ENCODE measurements at regions not wholly inside any gene's neighbourhood (a gene's known extent, or its start where the extent isn't known, plus 50 kb on each side); places are given as distances from the start of the nearest gene placed in this dataset.

DNA sequence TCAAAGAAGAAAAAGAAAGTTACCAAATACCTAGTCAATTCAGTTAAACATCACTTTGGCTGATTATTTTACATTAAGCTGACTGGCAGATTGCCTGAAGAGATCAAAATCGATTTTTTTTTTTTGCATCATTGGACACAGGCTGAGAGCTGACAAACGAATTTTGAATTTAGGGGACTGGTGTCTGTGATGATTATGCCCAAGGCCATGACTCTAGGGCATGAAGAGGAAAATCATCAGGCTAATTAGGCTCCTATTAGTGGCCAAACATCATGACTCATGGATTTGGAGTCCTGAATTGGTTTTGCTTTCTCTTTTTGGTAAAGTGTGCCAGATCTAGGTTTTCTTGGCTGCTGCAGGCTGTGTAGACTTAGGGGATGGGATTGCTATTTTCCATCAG, 829.3 kb upstream of the LCORL start:
- Mint-ChIP-seq H3K4me1 (peaks cover 32% of the 10 kb centered on the region), H3K9me3 (no peaks in the 10 kb centered on the region), H3K36me3 (ENCODE audit: low read depth) (no peaks in the 10 kb centered on the region), H3K27ac (peak overlapping the region in 1 of 3 experiments; percentile 30), H3K27me3 (ENCODE audit: low read depth) (no peaks in the 10 kb centered on the region), H3K4me3 (no peak overlapping the region)
- TF ChIP-seq, protein P1, sequence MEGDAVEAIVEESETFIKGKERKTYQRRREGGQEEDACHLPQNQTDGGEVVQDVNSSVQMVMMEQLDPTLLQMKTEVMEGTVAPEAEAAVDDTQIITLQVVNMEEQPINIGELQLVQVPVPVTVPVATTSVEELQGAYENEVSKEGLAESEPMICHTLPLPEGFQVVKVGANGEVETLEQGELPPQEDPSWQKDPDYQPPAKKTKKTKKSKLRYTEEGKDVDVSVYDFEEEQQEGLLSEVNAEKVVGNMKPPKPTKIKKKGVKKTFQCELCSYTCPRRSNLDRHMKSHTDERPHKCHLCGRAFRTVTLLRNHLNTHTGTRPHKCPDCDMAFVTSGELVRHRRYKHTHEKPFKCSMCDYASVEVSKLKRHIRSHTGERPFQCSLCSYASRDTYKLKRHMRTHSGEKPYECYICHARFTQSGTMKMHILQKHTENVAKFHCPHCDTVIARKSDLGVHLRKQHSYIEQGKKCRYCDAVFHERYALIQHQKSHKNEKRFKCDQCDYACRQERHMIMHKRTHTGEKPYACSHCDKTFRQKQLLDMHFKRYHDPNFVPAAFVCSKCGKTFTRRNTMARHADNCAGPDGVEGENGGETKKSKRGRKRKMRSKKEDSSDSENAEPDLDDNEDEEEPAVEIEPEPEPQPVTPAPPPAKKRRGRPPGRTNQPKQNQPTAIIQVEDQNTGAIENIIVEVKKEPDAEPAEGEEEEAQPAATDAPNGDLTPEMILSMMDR (IDR thresholded peaks at IDR 0.05; ENCODE audit: unreplicated experiment in 3 of 3), result no peak

- Mint-ChIP-seq H3K36me3 (ENCODE audit: low read depth) (no peaks in the 10 kb centered on the region), H3K4me3 (no peak overlapping the region), H3K9me3 (peaks cover 10% of the 10 kb centered on the region), H3K4me1 (peaks cover 38% of the 10 kb centered on the region), H3K27me3 (ENCODE audit: low read depth) (peaks cover 3% of the 10 kb centered on the region), H3K27ac (peak overlapping the region in 2 of 3 experiments; percentile 69 to 79)
- TF ChIP-seq, protein P1 (IDR thresholded peaks at IDR 0.05; ENCODE audit: unreplicated experiment in 3 of 3), result no peak
Measured at GRCh38 chr4:18847249-18847890, 825.8 kb upstream of the LCORL start.

DNA sequence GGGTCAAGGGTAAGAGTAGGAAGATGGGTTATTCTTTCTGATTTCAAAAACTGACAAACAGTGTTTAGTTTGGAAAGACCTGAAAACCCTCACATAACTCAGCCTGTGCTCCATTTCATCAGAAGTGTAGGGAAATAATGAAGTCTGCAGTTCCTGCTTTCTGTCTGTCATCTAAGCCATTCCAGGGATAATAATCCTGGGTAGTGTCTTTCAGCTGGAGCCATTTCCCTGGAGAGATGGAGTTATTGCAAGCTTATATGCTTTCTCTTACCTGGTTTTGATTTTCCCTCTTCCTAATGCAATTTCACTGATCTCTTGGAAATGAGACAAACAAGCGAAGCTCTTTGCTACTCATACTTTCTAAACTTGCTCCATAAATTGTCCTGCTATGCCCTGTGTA, 824.8 kb upstream of the LCORL start:
- Mint-ChIP-seq H3K9me3 (peaks cover 10% of the 10 kb centered on the region), H3K27ac (peak overlapping the region; percentile 6 to 79 (median 69)), H3K36me3 (ENCODE audit: low read depth) (no peaks in the 10 kb centered on the region), H3K4me3 (no peak overlapping the region), H3K27me3 (ENCODE audit: low read depth) (peaks cover 3% of the 10 kb centered on the region), H3K4me1 (peaks cover 38% of the 10 kb centered on the region)
- TF ChIP-seq, protein P1 (IDR thresholded peaks at IDR 0.05; ENCODE audit: unreplicated experiment in 3 of 3), result no peak

- peaks cover 36% of the 10 kb centered on the region for H3K4me1 Mint-ChIP-seq
- H3K4me3 Mint-ChIP-seq, result no peak overlapping the region
Measured at GRCh38 chr4:18844726-18845125, 823.2 kb upstream of the LCORL start.

DNA sequence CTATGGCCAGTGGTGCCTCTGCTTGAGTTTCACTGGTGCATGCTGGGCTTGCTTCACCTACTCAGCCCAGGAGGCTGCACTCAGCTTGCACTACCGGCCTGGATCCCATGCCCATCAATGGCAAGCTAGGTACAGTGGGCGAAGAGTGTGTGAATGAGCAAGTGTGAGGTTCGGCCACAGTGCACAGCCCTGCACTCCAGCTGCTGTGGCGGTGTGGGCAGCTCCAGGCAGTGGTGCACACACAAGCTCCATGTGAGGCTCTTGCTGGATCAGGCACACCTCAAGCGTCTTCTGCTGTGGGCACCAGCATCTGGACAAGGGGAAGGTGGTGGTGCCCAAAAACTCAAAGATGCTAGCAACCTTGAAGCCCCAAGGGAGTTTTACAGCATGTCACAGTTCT, 820.9 kb upstream of the LCORL start:
- Mint-ChIP-seq H3K4me3 (no peak overlapping the region), H3K9me3 (peaks cover 10% of the 10 kb centered on the region), H3K4me1 (peaks cover 21% of the 10 kb centered on the region), H3K27me3 (ENCODE audit: low read depth) (peaks cover 7% of the 10 kb centered on the region), H3K36me3 (ENCODE audit: low read depth) (no peaks in the 10 kb centered on the region), H3K27ac (no peak overlapping the region)
- TF ChIP-seq, protein P1 (IDR thresholded peaks at IDR 0.05; ENCODE audit: unreplicated experiment in 3 of 3), result no peak

More at GRCh38 chr4:18844726-18845125, 823.2 kb upstream of the LCORL start:
- TF ChIP-seq, protein P1 (IDR thresholded peaks at IDR 0.05; ENCODE audit: unreplicated experiment in 3 of 3), result no peak
- H3K27ac Mint-ChIP-seq, result no peak overlapping the region
- peaks cover 10% of the 10 kb centered on the region for H3K9me3 Mint-ChIP-seq
- no peaks in the 10 kb centered on the region for H3K36me3 Mint-ChIP-seq (ENCODE audit: low read depth)
- H3K27me3 Mint-ChIP-seq (ENCODE audit: low read depth), result peaks cover 3% of the 10 kb centered on the region

GRCh38 chr4:18840481-18840880, 818.9 kb upstream of the LCORL start:
- TF ChIP-seq, protein P1 (IDR thresholded peaks at IDR 0.05; ENCODE audit: unreplicated experiment in 3 of 3), result no peak
- no peaks in the 10 kb centered on the region for H3K36me3 Mint-ChIP-seq (ENCODE audit: low read depth)
- H3K27me3 Mint-ChIP-seq (ENCODE audit: low read depth), result peaks cover 7% of the 10 kb centered on the region
- no peak overlapping the region for H3K27ac Mint-ChIP-seq
- peaks cover 9% of the 10 kb centered on the region for H3K4me1 Mint-ChIP-seq
- H3K9me3 Mint-ChIP-seq, result peaks cover 10% of the 10 kb centered on the region
- H3K4me3 Mint-ChIP-seq, result no peak overlapping the region
